ENCODE measurements at regions not wholly inside any gene's neighbourhood (a gene's known extent, or its start where the extent isn't known, plus 50 kb on each side); places are given as distances from the start of the nearest gene placed in this dataset.

GRCh38 chr5:85868070-85868469 lies 749.7 kb upstream of the COX7C start:
- Mint-ChIP-seq H3K4me1 (no peaks in the 10 kb centered on the region), H3K36me3 (no peaks in the 10 kb centered on the region), H3K4me3 (no peak overlapping the region), H3K9me3 (peaks cover 4% of the 10 kb centered on the region), H3K27me3 (ENCODE audit: low read depth) (no peaks in the 10 kb centered on the region), H3K27ac (no peak overlapping the region)
- CTCF ChIA-PET: no interaction called here
- ATAC-seq (no peak), DNase-seq (ENCODE audit: low spot score) (no peak)
- POLR2A ChIA-PET: no interaction called here
- TF ChIP-seq TEAD1 (CRISPR knock-in tag; IDR thresholded peaks at IDR 0.05) (no peak), GTF2I (CRISPR knock-in tag; conservative IDR thresholded peaks at IDR 0.05) (no peak), ZNF416 (CRISPR knock-in tag; IDR thresholded peaks at IDR 0.05) (no peak), TP53 (CRISPR knock-in tag; IDR thresholded peaks at IDR 0.05) (no peak), STAT6 (CRISPR knock-in tag; conservative IDR thresholded peaks at IDR 0.05; ENCODE audit: low read depth) (no peak), ZNF232 (CRISPR knock-in tag; IDR thresholded peaks at IDR 0.05) (no peak), ZNF512 (CRISPR knock-in tag; IDR thresholded peaks at IDR 0.05; ENCODE audit: borderline replicate concordance) (no peak), OVOL2 (CRISPR knock-in tag; IDR thresholded peaks at IDR 0.05; ENCODE audit: borderline replicate concordance) (no peak)

DNA sequence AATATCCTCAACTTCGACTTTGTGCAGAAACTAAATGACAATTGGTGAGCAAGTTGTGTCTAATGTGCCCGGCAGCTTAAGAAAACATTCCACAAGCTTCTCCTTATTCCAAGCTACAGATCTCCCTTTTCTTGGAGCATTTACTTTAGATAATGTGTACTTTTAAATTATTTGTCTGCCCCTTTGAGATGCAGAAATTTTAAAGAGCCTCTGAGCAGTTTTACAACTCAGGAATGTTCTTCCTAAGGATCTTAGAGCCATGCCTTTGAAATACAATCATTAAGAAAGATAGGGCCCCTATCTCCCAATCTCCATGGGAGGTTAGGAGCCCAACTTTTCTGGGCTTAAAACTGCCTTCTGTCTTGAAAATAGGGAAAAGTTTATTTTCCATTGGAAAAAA lies 723.7 kb upstream of the COX7C start:
- H3K27me3 Mint-ChIP-seq (ENCODE audit: low read depth): peaks cover 98% of the 10 kb centered on the region
- H3K9me3 Mint-ChIP-seq: no peaks in the 10 kb centered on the region
- DNase-seq (ENCODE audit: low spot score) (no peak), ATAC-seq (peak; percentile 74)
- no peaks in the 10 kb centered on the region for H3K36me3 Mint-ChIP-seq
- no peak for TF ChIP-seq HMGA2 (CRISPR knock-in tag; IDR thresholded peaks at IDR 0.05)
- ChIA-PET CTCF (no interaction called here), POLR2A (no interaction called here)
- H3K27ac Mint-ChIP-seq: no peak overlapping the region
- peaks cover 23% of the 10 kb centered on the region for H3K4me1 Mint-ChIP-seq
- no peak overlapping the region for H3K4me3 Mint-ChIP-seq

DNA sequence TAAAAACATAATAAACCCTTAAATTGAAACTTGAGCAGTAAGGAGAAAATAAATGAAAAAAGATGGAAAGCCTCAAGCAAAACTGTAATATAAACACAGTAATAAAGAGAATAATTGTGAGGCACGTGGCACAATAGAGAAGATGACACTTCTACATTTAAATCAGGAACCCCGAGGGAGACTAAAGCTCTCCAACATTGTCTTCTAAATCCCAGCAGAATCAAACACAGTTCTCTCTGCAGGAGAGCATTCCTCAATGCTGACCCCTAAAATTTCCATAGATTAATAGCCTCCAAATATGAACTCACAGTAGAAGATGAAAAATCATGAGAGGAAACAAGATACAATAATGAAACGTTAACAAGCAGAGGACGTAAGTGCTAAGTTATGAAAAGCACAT lies 721.2 kb upstream of the COX7C start:
- no peak overlapping the region for H3K4me3 Mint-ChIP-seq
- H3K4me1 Mint-ChIP-seq: peaks cover 23% of the 10 kb centered on the region
- ATAC-seq (peak; percentile 63), DNase-seq (ENCODE audit: low spot score) (no peak)
- ChIA-PET CTCF (no interaction called here), POLR2A (no interaction called here)
- H3K27me3 Mint-ChIP-seq (ENCODE audit: low read depth): peaks cover 96% of the 10 kb centered on the region
- TF ChIP-seq ZNF263 (CRISPR knock-in tag; IDR thresholded peaks at IDR 0.05; ENCODE audit: low read depth) (no peak), FOXJ3 (CRISPR knock-in tag; IDR thresholded peaks at IDR 0.05; ENCODE audit: borderline replicate concordance) (no peak), ZNF416 (CRISPR knock-in tag; IDR thresholded peaks at IDR 0.05) (no peak), E2F1 (CRISPR knock-in tag; IDR thresholded peaks at IDR 0.05) (no peak), ZNF121 (CRISPR knock-in tag; IDR thresholded peaks at IDR 0.05) (no peak), TEAD1 (CRISPR knock-in tag; IDR thresholded peaks at IDR 0.05) (no peak)
- TF ChIP-seq, protein P1, sequence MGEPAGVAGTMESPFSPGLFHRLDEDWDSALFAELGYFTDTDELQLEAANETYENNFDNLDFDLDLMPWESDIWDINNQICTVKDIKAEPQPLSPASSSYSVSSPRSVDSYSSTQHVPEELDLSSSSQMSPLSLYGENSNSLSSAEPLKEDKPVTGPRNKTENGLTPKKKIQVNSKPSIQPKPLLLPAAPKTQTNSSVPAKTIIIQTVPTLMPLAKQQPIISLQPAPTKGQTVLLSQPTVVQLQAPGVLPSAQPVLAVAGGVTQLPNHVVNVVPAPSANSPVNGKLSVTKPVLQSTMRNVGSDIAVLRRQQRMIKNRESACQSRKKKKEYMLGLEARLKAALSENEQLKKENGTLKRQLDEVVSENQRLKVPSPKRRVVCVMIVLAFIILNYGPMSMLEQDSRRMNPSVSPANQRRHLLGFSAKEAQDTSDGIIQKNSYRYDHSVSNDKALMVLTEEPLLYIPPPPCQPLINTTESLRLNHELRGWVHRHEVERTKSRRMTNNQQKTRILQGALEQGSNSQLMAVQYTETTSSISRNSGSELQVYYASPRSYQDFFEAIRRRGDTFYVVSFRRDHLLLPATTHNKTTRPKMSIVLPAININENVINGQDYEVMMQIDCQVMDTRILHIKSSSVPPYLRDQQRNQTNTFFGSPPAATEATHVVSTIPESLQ (CRISPR knock-in tag; IDR thresholded peaks at IDR 0.05): no peak
- no peak overlapping the region for H3K27ac Mint-ChIP-seq
- H3K9me3 Mint-ChIP-seq: no peaks in the 10 kb centered on the region
- H3K36me3 Mint-ChIP-seq: no peaks in the 10 kb centered on the region
